ENCODE measurements at regions not wholly inside any gene's neighbourhood (a gene's known extent, or its start where the extent isn't known, plus 50 kb on each side); places are given as distances from the start of the nearest gene placed in this dataset.
"Not testable (repeated sequence)": the region's sequence is repeated elsewhere in the genome, so short reads cannot be mapped to it uniquely, and the experiment has no call there.

DNA sequence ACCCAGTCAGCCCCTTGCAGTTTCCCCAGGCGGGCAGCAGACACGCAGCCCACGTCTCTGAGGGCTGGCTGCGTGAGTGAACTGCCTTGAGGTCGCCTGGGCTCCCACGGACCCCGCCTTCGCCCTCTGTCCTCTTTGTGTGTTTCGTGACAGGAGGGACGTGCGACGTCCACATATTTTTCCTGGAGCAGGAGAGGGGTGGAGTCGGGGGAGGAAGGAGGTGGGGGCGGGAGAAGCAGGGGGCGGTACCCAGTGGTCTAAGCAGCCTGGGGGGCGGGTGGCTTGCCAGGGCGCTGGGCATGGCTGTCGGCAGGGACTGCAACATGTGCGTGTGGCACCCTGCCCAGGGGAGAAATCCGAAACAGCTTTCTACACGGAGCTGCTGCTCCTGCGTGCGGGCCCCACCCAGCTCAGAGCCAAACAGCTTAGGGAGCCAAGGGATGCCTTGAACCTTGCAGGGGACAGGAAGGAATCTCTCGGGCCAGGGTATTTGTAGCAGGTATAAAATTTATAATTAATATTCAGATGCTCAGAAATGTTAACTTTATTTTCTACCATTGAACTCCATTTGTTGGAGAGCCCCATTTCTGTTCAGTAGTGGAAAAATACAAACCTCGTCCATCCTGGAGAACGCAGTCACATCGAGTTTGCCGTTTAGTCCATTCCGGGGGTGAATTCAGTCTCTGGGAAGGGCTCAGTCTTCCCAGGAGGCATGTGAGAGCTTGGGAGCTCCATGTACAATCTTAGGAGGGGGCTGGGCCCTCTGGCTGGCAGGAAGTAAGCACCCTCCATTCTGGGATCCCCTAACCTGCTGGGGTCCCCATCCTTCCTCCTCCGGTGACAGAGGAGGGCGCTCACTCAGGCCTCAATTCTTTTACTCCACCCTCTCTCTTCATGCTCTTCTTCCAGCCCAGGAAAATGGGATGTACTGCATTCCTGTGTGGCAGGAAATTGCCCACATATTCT, 79.1 kb upstream of the MEF2A start:
- no peak for DNase-seq

DNA sequence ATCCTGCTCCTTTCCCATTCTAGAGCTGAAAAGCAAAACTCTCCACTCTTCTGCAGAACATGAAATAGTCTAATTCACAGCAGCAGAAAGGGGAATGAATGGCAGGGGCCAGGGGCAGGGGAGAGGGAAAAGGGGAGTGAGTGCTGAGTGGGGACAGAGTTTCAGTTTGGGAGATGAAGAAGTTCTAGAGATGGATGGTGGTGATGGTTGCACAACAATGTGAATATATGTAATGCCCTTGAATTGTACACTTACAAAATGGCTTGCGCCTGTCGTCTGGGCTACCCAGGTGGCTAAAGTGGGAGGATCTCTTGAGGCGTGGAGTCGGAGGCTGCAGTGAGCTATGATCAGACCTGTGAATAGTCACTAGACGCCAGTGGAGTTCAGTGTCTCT, 78.5 kb upstream of the MEF2A start:
- no peak for DNase-seq

DNA sequence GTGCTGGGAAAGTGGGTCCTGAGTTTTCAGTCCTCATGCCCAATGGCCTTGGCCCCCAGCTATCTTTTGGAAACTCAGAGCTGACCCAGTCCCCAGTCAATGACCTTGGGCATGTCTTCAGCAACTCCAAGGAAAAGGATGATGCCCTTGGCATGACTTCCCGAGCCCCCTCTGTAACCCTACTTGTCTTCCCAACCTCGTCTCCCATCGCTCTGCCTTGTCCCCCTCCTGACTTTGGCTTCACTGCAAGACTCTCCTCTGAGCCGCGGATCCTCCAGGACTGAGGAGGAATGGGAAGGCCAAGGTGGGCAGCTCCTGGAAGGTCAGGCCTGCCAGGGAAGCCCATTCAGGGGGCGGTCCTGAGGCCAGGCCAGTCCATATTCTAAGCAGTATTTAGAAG, 73.5 kb upstream of the MEF2A start:
- DNase-seq, result no peak

DNA sequence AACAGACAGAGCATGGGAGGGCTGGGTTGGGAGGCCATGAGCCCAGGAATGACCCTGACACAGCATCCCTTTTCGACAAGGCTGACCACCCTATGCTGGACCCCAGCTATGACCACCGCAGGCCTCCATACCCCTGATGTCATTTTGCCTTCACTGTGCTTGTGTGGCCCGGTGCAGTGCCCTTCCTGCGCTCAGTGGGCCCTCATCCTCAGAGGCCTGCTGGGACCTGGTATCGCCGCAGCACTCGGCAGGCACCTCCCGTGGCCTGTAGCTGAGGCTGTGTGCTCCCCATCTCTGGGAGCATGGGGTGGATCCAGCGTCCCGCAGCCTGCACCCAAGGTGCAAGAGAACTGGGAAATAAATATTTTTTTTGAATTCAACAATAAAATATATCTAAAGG, 73.1 kb upstream of the MEF2A start:
- no peak for DNase-seq

DNA sequence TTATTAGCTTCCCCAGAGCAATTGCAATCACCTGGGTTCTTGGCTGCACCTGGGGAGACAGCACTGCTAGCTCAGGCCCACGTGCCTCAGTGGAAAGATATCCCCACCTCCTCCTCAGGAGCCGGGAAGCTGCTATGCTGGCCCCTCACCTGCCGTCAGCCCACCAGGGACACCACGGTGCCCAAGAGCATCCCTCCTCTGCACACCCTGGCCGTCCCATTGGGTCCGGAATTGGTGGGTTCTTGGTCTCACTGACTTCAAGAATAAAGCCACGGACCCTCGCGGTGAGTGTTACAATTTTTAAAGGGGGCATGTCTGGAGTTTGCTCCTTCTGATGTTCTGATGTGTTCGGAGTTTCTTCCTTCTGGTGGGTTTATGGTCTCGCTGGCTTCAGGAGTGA, 72.3 kb upstream of the MEF2A start:
- no peak for DNase-seq

DNA sequence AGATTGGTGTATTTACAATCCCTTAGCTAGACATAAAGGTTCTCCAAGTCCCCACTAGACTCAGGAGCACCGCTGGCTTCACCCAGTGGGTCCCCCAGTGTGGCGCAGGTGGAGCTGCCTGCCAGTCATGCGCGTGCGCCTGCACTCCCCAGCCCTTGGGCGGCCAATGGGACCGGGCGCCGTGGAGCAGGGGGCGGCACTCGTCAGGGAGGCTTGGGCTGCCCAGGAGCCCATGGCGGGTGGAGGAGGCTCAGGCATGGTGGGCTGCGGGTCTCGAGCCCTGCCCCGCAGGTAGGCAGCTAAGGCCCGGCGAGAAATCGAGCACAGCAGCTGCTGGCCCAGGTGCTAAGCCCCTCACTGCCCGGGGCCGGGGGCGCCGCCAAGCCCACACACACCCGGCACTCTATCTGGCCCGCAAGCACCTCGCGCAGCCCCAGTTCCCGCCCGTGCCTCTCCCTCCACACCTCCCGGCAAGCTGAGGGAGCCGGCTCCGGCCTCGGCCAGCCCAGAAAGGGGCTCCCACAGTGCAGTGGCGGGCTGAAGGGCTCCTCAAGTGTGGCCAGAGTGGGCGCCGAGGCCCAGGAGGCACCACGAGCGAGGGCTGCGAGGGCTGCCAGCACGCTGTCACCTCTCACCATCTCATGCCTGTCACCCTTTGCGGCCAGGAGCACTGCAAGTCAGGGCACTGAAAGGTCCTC, 71.1 kb upstream of the MEF2A start:
- not testable (repeated sequence) for DNase-seq

DNA sequence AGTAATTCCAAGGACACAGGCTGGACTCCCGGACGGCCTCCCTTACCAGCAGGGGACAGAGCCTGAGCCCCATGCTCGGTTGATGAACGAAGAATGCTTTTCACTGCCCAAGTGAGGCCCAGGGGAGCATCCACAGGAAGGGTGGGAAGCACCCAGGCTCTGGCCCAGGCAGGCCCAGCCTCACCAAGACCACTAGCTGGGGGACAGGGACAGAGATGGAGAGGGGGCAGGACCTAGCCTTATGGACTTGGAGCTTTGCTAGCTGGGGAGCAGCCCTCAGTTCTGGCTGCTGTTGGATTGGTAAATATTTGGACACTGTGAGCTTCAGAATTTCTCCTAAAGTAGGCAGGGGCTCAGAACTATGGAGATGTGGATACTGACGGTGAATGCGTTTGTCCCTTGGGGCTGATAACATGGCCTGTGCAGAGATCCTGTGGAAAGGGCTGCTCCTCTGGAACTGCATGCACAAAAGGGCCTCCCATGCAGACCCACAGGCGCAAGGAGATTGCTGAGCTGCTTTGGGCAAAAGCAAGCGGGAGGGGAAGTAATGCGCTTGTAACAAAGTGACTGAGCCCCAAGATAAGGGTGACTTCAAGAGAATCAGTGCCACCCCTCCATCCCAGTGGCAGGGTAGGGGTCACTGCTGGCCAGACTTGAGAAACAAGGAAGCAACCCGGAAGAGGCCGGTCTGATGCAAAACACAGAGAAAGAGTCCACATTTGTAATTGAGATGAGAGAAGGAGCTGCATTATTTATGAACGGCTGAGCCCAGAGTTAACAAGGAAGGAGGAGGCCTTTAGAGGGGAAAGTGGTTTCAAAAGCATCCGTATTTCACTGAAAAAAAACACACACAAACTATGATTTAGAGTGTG, 70.1 kb upstream of the MEF2A start:
- DNase-seq, result no peak

DNA sequence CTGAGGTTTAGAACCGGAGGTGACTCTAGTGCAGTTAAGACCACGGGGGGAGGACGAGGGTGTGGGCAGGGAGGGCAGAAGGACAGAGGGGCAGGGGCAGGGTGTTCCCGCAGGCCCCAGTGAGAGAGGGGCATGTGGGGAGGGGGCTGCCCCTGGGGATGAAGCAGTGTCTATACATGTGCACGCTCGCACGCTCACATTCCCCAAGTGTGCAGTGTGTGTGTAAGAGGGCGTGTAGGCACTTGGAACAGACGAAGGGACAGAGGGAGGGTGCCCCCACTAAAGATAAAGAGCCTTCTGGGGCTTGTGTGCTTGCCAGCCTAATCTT, 69.5 kb upstream of the MEF2A start:
- no peak for DNase-seq

DNA sequence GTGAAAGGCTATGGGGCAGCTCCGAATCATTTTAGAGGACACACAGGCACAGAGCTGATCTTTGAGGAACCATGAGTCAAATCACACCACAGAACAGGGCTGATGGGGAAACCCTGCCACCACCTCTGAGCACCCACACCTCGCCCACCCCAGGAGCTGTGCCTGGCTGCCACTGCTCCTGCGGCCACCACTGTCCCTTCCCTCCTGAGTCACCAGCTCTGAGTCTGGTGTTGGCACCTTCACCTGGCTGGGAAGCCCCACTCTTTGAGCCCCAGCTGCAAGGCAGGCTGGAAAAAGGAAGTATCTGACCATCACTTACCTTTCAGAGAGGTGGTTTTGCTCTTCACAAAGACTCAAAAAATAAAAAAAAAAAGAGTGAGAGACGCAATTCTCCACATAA, 63.6 kb upstream of the MEF2A start:
- DNase-seq, result no peak

DNA sequence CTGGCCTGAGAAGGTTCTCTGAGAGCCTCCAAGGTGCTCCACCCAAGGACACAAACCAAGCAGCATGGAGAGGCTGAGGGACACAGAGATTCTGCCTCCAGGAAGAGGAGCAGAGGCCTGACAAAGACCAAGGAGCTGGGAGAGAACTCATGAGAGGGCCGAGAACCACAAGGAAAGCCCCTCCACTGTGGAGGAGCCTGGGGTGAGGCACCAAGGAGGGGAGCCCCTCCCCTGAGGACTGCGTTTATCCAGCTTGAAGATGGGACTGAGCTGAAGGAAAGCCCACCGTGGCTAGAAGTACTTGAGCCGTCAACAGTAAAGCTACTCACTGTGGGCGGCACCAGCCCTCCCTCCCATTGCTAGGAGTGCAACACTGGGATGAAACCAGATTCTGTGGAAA, 63.1 kb upstream of the MEF2A start:
- no peak for DNase-seq

DNA sequence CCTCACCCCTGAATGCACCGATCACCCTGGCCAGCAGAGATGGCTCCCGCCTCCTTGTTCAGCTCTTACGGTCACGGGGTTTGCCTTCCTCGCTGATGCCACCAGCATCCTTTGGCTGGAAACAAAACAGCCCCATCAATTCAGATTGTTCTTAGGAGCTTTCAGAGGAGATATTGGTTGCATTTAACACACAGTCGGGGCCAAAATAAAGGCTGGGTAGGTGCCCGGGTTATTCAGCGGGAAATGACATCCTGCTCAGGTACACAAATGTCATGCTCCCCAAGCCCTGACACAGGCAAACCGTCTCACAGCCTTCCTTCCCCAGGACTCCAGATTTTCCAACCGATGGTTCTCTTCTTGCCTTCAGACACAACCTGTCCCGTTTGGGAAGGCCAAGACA, 62.4 kb upstream of the MEF2A start:
- no peak for DNase-seq

DNA sequence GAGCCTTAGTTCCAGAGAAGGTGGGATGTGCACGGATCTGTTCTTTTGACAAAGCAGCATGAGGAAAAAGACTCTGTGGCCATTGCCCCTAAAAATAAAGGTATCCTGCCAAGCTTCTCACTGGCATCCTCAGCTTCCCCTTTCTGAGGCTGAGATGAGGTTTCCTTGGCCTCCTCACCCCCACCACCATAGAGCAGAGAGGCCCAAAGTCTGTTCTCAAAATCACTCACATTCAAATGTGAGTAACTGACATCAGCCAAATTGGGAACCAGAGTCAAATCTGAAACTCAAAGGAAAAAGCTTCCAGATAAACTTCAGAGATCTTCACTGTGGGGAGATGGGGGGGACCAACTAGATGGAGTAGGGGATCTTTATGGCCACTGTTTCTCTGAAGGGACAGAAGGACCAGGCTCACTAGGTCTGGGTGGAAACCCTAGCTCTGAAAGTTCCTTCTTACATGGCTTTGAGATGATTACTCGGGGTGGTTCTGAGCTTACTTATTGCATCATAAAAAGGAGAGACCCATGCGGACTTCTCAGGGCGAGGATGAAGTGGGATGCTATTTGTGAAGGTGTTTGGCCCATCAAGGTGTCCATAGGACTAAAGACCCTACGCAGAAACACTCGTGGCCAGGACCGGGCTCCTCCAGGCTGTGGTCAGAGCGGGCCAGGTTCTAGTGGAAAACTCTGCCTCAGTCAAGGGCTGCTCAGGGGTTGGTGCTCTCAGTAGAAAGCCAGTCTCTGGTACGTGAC, 61.5 kb upstream of the MEF2A start:
- no peak for DNase-seq

DNA sequence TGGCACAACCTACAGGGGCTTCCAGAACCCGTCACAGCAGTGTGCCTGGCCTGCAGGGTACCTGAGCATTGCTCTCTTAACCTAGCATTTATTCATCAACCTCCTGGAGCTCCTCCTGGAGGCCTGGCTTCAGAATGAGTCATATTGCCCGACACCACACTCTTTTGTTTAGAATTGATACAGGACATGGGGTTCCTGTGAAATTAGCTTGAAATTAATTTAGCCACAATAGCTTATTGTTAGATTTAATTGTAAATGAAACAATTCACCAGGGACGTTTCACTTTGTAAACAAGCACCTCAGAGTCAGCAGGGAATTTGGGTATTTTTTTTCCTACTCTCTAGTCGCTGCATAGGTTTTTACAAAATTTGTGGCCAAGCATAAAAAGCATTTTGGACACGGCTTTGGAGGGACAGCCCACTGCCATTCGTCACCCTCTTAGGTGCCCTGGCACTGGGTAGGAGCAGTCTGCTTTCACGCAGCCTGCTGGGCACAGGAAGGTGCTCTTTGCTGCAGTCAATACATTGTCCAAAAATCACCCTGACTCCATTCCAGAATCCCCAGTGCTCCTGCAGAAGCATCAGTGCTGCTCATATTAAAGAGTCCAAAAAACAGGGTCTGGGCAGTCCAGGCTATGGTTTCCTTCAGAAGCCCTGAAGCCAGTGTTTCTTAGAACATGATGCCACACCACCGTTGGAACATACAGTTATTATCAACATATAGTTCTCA, 60.8 kb upstream of the MEF2A start:
- DNase-seq, result no peak

DNA sequence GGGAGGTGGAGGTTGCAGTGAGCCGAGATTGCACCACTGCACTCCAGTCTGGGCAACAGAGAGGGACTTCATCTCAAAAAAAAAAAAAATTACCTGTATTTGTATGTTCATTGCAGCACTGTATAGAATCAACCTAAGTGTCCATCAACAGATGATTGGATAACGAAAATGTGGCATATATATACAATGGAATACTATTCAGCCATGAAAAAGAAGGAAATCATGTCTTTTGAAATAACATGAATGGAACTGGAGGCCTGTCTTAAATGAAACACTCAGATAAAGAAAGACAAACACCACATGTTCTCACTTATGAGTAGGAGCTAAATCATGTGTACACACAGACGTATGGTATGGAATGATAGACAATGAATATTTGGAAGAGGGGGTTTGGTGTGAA, 59.4 kb upstream of the MEF2A start:
- no peak for DNase-seq

DNA sequence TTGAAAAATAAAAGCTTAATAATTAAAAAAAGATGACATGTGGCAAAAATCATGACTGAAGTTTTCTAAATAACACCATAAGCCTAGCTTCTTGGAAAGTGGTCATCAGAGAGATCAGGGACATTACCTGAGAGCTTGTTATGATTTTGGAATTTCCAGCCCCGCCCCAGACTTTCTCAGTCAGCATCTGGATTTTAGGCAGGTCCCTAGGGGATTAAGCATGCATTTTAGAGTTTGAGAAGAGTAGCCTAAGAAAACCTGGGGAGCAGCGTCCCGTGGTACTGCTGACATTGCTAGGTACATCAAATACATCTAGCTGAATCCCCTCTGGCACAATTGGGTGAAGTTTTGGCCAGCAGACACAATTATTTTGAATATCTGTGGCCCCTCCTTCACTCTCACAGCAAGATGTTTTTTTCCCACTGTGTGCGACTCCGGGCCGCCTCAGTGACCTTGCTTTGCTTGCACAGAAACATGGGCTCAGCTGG, 58.7 kb upstream of the MEF2A start:
- no peak for DNase-seq

DNA sequence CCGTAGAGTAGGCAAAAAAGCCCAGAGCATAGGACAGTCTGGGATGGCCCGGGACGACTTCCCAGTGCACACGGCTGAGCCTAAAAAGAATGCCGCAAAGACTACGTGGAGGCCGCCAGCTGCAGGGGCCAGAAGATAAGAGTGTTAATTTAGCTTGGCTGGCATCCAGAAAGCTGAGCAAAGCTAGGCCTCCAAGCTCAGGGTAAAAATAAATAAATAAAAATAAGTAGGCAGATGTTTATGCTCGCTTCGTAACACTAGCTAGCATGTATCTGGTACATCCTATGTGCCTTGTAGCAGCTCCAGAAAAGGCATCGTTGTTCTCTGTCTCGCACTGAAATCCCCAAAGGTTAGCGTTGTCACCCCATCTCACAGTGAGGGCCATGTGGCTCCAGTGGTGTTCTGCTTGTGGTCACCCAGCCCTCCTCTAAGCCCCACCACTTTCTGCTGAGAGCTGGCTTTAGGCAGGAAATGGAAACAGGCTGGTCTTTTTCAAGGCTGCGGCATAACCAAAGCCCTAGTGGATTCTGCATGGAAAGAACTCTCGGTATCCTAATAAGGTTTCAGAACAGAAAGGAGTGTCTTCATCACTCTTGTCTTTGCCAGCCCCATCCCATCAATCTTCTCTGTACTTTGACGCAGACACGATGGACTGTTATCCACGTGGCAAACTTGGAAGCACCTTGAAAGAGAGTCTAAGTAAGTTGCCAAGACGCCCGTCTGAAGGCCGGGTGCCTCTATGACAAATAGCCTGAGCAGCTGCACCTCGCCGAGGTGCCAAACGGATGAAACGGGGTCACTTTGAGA, 58.1 kb upstream of the MEF2A start:
- DNase-seq, result no peak

DNA sequence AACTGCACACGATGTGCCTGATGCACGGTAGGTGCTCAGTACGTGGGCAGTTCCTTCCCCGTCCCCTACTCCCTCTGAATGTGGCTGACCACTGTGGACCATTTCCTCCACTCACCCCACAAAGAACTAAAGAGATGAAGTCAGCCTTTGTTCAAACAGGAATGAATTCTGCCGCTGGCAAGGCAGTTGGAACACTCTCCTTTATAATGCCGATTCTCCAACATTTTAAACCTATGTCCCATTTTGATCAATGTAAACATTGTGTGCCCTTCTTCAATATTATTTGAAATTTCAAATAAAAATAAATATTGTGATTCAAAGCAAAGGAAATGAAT, 57.5 kb upstream of the MEF2A start:
- no peak for DNase-seq

DNA sequence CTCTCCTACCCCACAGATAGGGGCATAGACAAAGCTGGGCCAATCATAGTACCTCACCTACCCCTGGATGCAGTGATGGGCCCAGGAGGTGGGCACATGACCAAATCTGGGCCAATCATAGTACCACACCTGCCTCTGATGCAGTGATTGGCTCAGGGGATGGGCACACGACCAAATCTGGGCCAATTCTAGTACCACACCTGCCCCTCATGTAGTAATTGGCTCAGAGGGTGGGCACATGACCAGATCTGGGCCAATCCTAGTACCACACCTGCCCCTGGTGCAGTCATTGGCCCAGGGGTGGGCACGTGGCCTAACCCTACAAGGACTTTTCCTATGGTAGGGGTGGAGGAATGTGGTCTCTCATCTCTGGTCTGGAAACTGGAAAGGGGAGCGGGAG, 56.9 kb upstream of the MEF2A start:
- DNase-seq, result no peak

DNA sequence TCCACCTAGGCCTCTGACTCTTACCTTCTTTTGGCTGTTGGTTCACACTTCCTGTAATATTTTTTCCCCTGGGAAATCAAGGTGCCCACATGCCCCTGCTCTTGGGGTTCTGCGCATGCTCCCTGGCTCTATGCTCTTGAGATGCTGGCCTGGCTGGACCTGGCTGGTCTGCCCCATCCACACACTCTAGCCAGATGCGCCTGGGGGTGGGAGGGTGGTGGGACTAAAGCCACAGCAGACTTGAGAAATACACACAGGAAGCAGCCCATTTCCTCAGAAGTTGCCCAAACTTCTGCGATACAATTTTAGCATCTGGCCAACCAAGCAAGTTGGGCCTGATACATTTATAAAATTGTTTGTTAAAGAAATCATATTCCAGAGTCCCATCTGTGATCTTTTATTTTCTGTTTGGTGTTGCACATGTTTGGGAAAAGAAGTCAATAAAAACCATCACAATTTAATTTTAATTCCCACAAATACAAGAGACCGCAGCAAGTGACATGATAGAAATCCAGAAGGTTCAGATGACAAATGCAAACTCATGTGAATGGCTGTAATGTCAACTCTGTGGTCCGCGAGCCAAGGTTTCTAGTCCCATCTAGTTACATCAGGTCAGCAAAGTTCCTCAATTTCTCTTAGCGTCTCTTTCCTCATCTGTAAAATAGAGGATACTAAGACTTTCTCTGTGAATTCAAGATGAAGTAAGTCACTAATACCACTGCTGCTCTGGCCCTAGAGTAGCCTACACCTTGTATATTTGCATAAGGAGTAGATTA, 55.9 kb upstream of the MEF2A start:
- no peak for DNase-seq

DNA sequence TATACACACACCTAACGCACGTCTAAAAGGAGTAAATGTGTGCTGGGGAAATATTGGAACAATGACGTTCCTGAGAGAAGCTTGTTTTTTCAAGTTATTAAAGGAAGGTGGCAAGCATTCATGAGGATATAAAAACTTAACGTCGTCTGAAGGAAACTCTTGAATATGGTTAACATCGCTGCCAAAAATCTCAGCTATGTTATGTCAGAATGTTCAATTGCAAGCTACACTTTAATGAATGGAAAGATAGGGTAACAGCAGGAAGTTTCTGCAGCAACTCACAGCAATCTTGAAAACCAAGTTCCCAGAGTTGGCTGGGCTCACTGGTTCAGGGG, 54.3 kb upstream of the MEF2A start:
- DNase-seq, result no peak
